A549 (cell line): ENCODE measurements at regions not wholly inside any gene's neighbourhood (a gene's known extent, or its start where the extent isn't known, plus 50 kb on each side); places are given as distances from the start of the nearest gene placed in this dataset.

ENCODE experiments used
- BHLHE40 ChIP-seq: IDR thresholded peaks from 2 replicates; pipeline ENCODE4 v1.6.1; 2012; ENCODE audit warnings: low read depth, low read length, inconsistent platforms
- CTCF ChIP-seq: fragments of >200 bp; sonication (Bioruptor Twin); formaldehyde crosslinking; IDR thresholded peaks from 3 replicates; pipeline ENCODE4 v1.5.1; 2016
- FOSL2 ChIP-seq, 2 experiments: fragments of 450-650 bp in 1 of 2; fragments of >200 bp in 1 of 2; sonication (Bioruptor Twin) in 1 of 2; formaldehyde crosslinking; IDR thresholded peaks; 2 replicates each; pipeline versions ENCODE4 v1.5.0 to v1.6.1; 2016 to 2020; ENCODE audit warnings: mild to moderate bottlenecking in 1 of 2, moderate library complexity in 1 of 2
- RAD21 ChIP-seq, 2 experiments: fragments of >200 bp in 1 of 2; sonication (Bioruptor Twin) in 1 of 2; formaldehyde crosslinking in 1 of 2; IDR thresholded peaks in 1 of 2; conservative IDR thresholded peaks in 1 of 2; 2 replicates in 1 of 2; 3 replicates in 1 of 2; pipeline ENCODE4 v1.6.1; 2012 to 2018; ENCODE audit warnings: inconsistent platforms in 1 of 2
- RFX5 ChIP-seq: fragments of 450-650 bp; IDR thresholded peaks from 2 replicates; pipeline ENCODE4 v1.7.1; 2014; ENCODE audit warnings: antibody characterized with exemption, mild to moderate bottlenecking, moderate library complexity

- TF ChIP-seq CTCF = no peak
- TF ChIP-seq RAD21 (conservative IDR thresholded peaks at IDR 0.05 in 1 of 2, IDR thresholded peaks at IDR 0.05 in 1 of 2) = no peak
- TF ChIP-seq RFX5 = no peak
- no peak for TF ChIP-seq FOSL2 (IDR thresholded peaks at IDR 0.05)
- no peak for TF ChIP-seq FOSL2 (CRISPR knock-in tag; IDR thresholded peaks at IDR 0.05)
- TF ChIP-seq BHLHE40 = no peak
Observed at GRCh38 chr12:42725809-42726208, 136.3 kb upstream of the PRICKLE1 start.
